GM23248 (cell line): ENCODE measurements at regions not wholly inside any gene's neighbourhood (a gene's known extent, or its start where the extent isn't known, plus 50 kb on each side); places are given as distances from the start of the nearest gene placed in this dataset.

Experiments used
- DNase-seq: peaks from one replicate; pipeline ENCODE4 v3.0.0-alpha.2; 2015
- H2AFZ ChIP-seq: fragments of 200-600 bp; sonication (generic); 2 replicates; pipeline ENCODE4 v1.6.1; 2016; ENCODE audit warnings: antibody characterized with exemption
- H3F3A ChIP-seq: fragments of 200-600 bp; sonication (generic); 2 replicates; pipeline ENCODE4 v1.6.1; 2016; ENCODE audit warnings: mild to moderate bottlenecking, antibody characterized with exemption, mixed run types; ENCODE audit not compliant: insufficient read depth
- H3K27ac ChIP-seq: fragments of 200-600 bp; sonication (generic); 2 replicates; pipeline ENCODE4 v1.5.1; 2016; ENCODE audit warnings: mild to moderate bottlenecking
- H3K27me3 ChIP-seq: fragments of 200-600 bp; sonication (generic); replicated peaks from 2 replicates; pipeline ENCODE4 v1.6.1; 2016; ENCODE audit warnings: mild to moderate bottlenecking; ENCODE audit not compliant: insufficient read depth
- H3K36me3 ChIP-seq: fragments of 200-600 bp; sonication (generic); 2 replicates; pipeline ENCODE4 v1.6.1; 2016; ENCODE audit warnings: low read depth, mild to moderate bottlenecking
- H3K4me1 ChIP-seq: fragments of 200-600 bp; sonication (generic); 2 replicates; pipeline ENCODE4 v1.6.1; 2016; ENCODE audit warnings: mild to moderate bottlenecking; ENCODE audit not compliant: insufficient read depth
- H3K4me2 ChIP-seq: fragments of 200-600 bp; sonication (generic); one replicate; pipeline ENCODE4 v1.6.1; 2016; ENCODE audit warnings: mild to moderate bottlenecking; ENCODE audit not compliant: unreplicated experiment
- H3K4me3 ChIP-seq: fragments of 200-600 bp; sonication (generic); 2 replicates; pipeline ENCODE4 v1.5.1; 2016; ENCODE audit warnings: mild to moderate bottlenecking
- H3K79me2 ChIP-seq: fragments of 200-600 bp; sonication (generic); 2 replicates; pipeline ENCODE4 v1.6.1; 2016; ENCODE audit warnings: mild to moderate bottlenecking; ENCODE audit not compliant: insufficient read depth
- H3K9ac ChIP-seq: fragments of 200-600 bp; sonication (generic); 2 replicates; pipeline ENCODE4 v1.6.1; 2016; ENCODE audit warnings: mild to moderate bottlenecking
- H3K9me2 ChIP-seq: fragments of 200-600 bp; sonication (generic); 2 replicates; pipeline ENCODE4 v1.6.1; 2016; ENCODE audit warnings: mixed run types, mild to moderate bottlenecking, moderate library complexity; ENCODE audit not compliant: insufficient read depth
- H3K9me3 ChIP-seq: fragments of 200-600 bp; sonication (generic); one replicate; pipeline ENCODE4 v1.6.1; 2017; ENCODE audit warnings: low read depth
- H4K20me1 ChIP-seq: fragments of 200-600 bp; sonication (generic); 2 replicates; pipeline ENCODE4 v1.6.0; 2016; ENCODE audit not compliant: insufficient read depth
- EZH2 ChIP-seq: fragments of 200-600 bp; sonication (generic); IDR thresholded peaks from 2 replicates; pipeline ENCODE4 v1.6.1; 2018; ENCODE audit warnings: antibody characterized with exemption, mild to moderate bottlenecking; ENCODE audit not compliant: insufficient read depth, poor library complexity, severe bottlenecking
- EZH2phosphoT487 ChIP-seq: fragments of 200-600 bp; sonication (generic); IDR thresholded peaks from 2 replicates; pipeline ENCODE4 v1.6.1; 2018; ENCODE audit warnings: antibody characterized with exemption, moderate library complexity, mild to moderate bottlenecking, low read depth; ENCODE audit not compliant: insufficient read depth
- WGBS, 2 experiments: methylation state at CpG; one replicate each; pipeline ENCODE4 v1.1.6; 2015 to 2017; ENCODE audit warnings: low lambda C conversion rate in 2 of 2, low coverage in 1 of 2; ENCODE audit errors: missing lambda C conversion rate in 2 of 2; 5-methylcytosine and 5-hydroxymethylcytosine counted together
- in situ Hi-C: fragments of 300-500 bp; cut with MboI; formaldehyde crosslinking; loops from 2 replicates; pipeline ENCODE4 v1.15.0; 2020

DNA sequence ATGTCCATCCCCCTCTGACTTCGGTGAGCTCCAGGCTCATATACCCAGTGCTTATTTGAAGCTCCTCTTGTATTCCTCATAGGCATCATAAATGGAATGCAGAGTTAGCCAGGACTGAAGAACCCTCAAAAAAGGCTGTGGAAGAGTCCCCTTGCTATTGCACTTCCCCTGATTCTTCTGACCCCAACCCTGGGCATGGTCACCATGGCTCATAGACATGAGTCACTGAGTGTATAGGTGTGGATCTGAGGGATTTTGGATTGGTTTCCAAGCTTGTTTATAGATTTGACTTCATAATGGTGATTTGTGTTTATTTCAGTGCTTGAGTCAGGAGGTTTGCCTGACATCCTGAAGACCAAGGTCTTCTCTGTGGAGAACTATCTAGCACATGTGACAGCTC lies 98.4 kb upstream of the SLC38A2 start:
- Histone ChIP-seq H3K4me2 (no peak overlapping the region), H3K9me3 (no peaks in the 10 kb centered on the region), H3K4me1 (peaks cover 41% of the 10 kb centered on the region), H3F3A (peaks cover 36% of the 10 kb centered on the region), H3K27me3 (no peaks in the 10 kb centered on the region), H3K9ac (no peak overlapping the region), H3K9me2 (no peaks in the 10 kb centered on the region), H2AFZ (no peak overlapping the region), H3K4me3 (no peak overlapping the region), H3K79me2 (0 out of 2 replicates have a peak, but pooled peaks cover 6% of the 10 kb centered on the region), H4K20me1 (no peaks in the 10 kb centered on the region), H3K27ac (no peak overlapping the region), H3K36me3 (no peaks in the 10 kb centered on the region)
- WGBS, 2 experiments, result 94 to 96% methylated on average over 1 of the region's 1 CpG
- DNase-seq, result peak; percentile 29
- in situ Hi-C loops, result no loop called here
- TF ChIP-seq EZH2 (no peak), EZH2phosphoT487 (no peak)

DNA sequence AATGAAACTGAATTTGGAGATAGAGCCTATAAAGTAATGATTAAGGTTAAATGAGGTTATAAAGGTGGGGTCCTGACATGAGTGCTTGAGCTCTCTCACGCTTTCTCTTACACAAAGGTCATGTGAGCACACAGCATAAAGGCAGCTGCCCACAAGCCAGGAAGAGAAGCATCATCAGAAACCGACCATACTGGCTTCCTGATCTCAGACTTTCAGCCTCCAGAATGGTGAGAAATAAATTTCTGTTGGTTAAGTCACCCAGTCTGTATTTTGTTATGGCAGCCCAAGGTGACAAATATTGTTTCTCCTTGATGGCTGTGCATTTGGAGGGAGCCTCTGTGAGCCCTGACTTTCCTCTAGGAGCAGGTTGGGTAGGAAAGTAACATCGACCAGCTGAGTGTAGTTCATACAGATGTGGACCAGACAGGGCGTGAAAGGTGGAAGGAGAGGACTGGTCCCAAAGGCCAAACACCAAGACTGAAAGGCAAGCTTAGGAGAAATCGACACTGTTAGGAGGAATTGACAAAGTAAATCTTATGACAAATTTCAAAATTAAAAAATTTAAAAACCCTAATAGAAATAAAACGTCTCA lies 97.6 kb upstream of the SLC38A2 start:
- no peak overlapping the region for H2AFZ ChIP-seq
- H3K4me2 ChIP-seq, result no peak overlapping the region
- no peak overlapping the region for H3K9ac ChIP-seq
- H4K20me1 ChIP-seq, result no peaks in the 10 kb centered on the region
- H3K4me1 ChIP-seq, result peaks cover 41% of the 10 kb centered on the region
- no peak for DNase-seq
- TF ChIP-seq EZH2 (no peak), EZH2phosphoT487 (no peak)
- H3K27me3 ChIP-seq, result no peaks in the 10 kb centered on the region
- H3K27ac ChIP-seq, result no peak overlapping the region
- no peaks in the 10 kb centered on the region for H3K36me3 ChIP-seq
- H3K4me3 ChIP-seq, result no peak overlapping the region
- WGBS, 2 experiments, result 64 to 71% methylated on average over 6 of the region's 6 CpGs
- H3K79me2 ChIP-seq, result 0 out of 2 replicates have a peak, but pooled peaks cover 2% of the 10 kb centered on the region
- in situ Hi-C loops, result no loop called here
- no peaks in the 10 kb centered on the region for H3K9me2 ChIP-seq
- H3K9me3 ChIP-seq, result no peaks in the 10 kb centered on the region
- H3F3A ChIP-seq, result peaks cover 30% of the 10 kb centered on the region

DNA sequence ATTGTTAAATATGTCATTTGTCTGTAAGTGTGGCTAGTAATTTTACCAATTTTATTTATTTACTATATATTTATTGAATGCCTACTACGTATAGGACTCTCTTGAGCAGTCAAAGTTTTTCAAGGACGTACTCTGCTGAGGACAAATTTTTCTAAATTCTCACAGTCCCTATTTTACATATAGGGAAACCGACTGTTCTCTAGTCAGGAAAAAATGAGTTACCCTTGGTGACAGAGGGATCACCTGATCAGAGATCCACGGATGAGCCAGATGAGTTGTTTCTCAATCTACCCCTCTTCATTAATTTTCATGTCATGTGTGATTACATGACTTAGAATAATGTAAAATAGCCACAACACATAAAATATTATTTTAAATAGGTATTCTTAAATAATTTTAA lies 96.2 kb upstream of the SLC38A2 start:
- Histone ChIP-seq H3K27me3 (no peaks in the 10 kb centered on the region), H3K27ac (no peak overlapping the region), H3K79me2 (no peaks in the 10 kb centered on the region), H3K9me3 (peaks cover 4% of the 10 kb centered on the region), H3K9me2 (no peaks in the 10 kb centered on the region), H3F3A (peaks cover 17% of the 10 kb centered on the region), H4K20me1 (no peaks in the 10 kb centered on the region), H3K4me1 (peaks cover 33% of the 10 kb centered on the region), H2AFZ (no peak overlapping the region), H3K4me3 (no peak overlapping the region), H3K4me2 (no peak overlapping the region), H3K36me3 (no peaks in the 10 kb centered on the region), H3K9ac (no peak overlapping the region)
- TF ChIP-seq EZH2phosphoT487, result no peak
- no peak for TF ChIP-seq EZH2
- in situ Hi-C loops, result no loop called here
- no peak for DNase-seq
- 65% methylated on average over 4 of the region's 4 CpGs for WGBS, 2 experiments

DNA sequence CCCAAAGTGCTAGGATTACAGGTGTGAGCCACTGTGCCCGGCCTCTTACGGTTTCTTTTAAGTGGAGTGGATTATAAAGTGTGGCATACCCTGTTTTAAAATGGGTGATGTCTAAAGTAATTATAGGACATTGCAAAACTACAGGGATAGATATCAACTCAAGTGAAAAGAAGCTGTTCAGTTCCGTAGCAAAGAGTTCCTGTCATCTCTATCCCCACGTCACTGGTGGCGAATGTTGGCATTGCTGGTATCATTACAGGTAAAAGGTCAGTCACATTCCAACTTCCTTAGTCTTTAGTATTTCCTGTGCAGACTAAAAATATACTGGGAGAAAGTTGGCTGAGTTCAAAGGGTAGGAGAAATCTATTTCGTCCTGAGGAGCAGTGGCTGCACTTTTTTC lies 95.6 kb upstream of the SLC38A2 start:
- peaks cover 4% of the 10 kb centered on the region for H3K9me3 ChIP-seq
- H3K4me2 ChIP-seq, result no peak overlapping the region
- no peak overlapping the region for H2AFZ ChIP-seq
- in situ Hi-C loops, result no loop called here
- H3K79me2 ChIP-seq, result no peaks in the 10 kb centered on the region
- TF ChIP-seq EZH2, result no peak
- no peak for TF ChIP-seq EZH2phosphoT487
- H3K9me2 ChIP-seq, result no peaks in the 10 kb centered on the region
- H3F3A ChIP-seq, result peaks cover 16% of the 10 kb centered on the region
- WGBS, 2 experiments, result 88 to 90% methylated on average over 6 of the region's 6 CpGs
- peaks cover 28% of the 10 kb centered on the region for H3K4me1 ChIP-seq
- H3K27ac ChIP-seq, result no peak overlapping the region
- no peak overlapping the region for H3K4me3 ChIP-seq
- H3K9ac ChIP-seq, result no peak overlapping the region
- no peaks in the 10 kb centered on the region for H3K27me3 ChIP-seq
- H3K36me3 ChIP-seq, result no peaks in the 10 kb centered on the region
- DNase-seq, result no peak
- no peaks in the 10 kb centered on the region for H4K20me1 ChIP-seq

DNA sequence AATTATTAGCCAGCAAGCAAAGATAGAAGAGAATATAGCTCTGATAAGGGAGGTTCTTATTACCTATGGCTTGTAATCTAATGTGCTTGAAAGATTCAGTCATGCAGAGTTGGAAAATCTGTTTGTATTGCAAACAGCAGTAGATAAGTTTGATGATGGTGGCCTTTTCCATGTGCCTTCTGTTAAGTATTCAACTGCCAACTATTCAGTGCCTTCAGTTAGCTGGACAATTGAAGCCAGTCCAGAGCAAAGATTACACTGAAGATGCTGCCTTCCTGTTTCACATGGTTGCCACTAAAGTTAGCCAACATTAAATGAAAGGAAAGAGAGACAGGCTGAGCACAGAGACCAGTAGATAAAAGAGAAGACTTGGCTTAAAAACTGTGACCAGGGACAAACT lies 92.7 kb upstream of the SLC38A2 start:
- peaks cover 4% of the 10 kb centered on the region for H3K9me3 ChIP-seq
- no peaks in the 10 kb centered on the region for H3K36me3 ChIP-seq
- no peak overlapping the region for H3K4me3 ChIP-seq
- H3K4me1 ChIP-seq, result peaks cover 7% of the 10 kb centered on the region
- no peak overlapping the region for H3K9ac ChIP-seq
- H3K9me2 ChIP-seq, result no peaks in the 10 kb centered on the region
- no peaks in the 10 kb centered on the region for H3F3A ChIP-seq
- DNase-seq, result no peak
- no peak overlapping the region for H2AFZ ChIP-seq
- no peaks in the 10 kb centered on the region for H3K79me2 ChIP-seq
- H3K27me3 ChIP-seq, result no peaks in the 10 kb centered on the region
- in situ Hi-C loops, result no loop called here
- no peaks in the 10 kb centered on the region for H4K20me1 ChIP-seq
- H3K4me2 ChIP-seq, result no peak overlapping the region
- no peak overlapping the region for H3K27ac ChIP-seq
- TF ChIP-seq EZH2 (no peak), EZH2phosphoT487 (no peak)
